ENCODE measurements at regions not wholly inside any gene's neighbourhood (a gene's known extent, or its start where the extent isn't known, plus 50 kb on each side); places are given as distances from the start of the nearest gene placed in this dataset.

GRCh38 chr4:86421461-86421860 is 61.6 kb upstream of the MAPK10 start:
- Histone ChIP-seq H3F3A (ENCODE audit: insufficient read depth, low read length, poor library complexity, severe bottlenecking) (no peaks in the 10 kb centered on the region), H3K9ac (ENCODE audit: low read length) (no peak overlapping the region), H2AFZ (ENCODE audit: low read depth, low read length) (no peak overlapping the region), H3K9me2 (ENCODE audit: insufficient read depth, low read length) (no peaks in the 10 kb centered on the region), H3K79me2 (replicated peaks; ENCODE audit: insufficient read depth, low read length) (no peaks in the 10 kb centered on the region), H3K27me3 (ENCODE audit: insufficient read depth, low read depth, low read length) (no peaks in the 10 kb centered on the region), H3K27ac (ENCODE audit: low read length) (no peak overlapping the region), H4K20me1 (ENCODE audit: insufficient read depth) (no peaks in the 10 kb centered on the region), H3K36me3 (ENCODE audit: insufficient read depth, low read length) (no peaks in the 10 kb centered on the region), H3K4me3 (ENCODE audit: low read length) (no peak overlapping the region), H3K9me3 (ENCODE audit: low read length) (no peaks in the 10 kb centered on the region), H3K4me2 (ENCODE audit: low read length) (no peak overlapping the region)
- TF ChIP-seq EZH2 (IDR thresholded peaks at IDR 0.05; ENCODE audit: borderline replicate concordance, insufficient read depth, low read length, poor library complexity, severe bottlenecking) (no peak), RAD21 (conservative IDR thresholded peaks at IDR 0.05) (no peak), POLR2AphosphoS5 (IDR thresholded peaks at IDR 0.05) (no peak), SMC3 (conservative IDR thresholded peaks at IDR 0.05; ENCODE audit: poor library complexity) (no peak), TAF1 (IDR thresholded peaks at IDR 0.05; ENCODE audit: low read depth) (no peak), CTCF (IDR thresholded peaks at IDR 0.05; ENCODE audit: poor library complexity, severe bottlenecking) (no peak), MXI1 (conservative IDR thresholded peaks at IDR 0.05; ENCODE audit: poor library complexity, severe bottlenecking) (no peak), EP300 (conservative IDR thresholded peaks at IDR 0.05; ENCODE audit: poor library complexity, severe bottlenecking) (no peak)
- TF ChIP-seq, protein P1, sequence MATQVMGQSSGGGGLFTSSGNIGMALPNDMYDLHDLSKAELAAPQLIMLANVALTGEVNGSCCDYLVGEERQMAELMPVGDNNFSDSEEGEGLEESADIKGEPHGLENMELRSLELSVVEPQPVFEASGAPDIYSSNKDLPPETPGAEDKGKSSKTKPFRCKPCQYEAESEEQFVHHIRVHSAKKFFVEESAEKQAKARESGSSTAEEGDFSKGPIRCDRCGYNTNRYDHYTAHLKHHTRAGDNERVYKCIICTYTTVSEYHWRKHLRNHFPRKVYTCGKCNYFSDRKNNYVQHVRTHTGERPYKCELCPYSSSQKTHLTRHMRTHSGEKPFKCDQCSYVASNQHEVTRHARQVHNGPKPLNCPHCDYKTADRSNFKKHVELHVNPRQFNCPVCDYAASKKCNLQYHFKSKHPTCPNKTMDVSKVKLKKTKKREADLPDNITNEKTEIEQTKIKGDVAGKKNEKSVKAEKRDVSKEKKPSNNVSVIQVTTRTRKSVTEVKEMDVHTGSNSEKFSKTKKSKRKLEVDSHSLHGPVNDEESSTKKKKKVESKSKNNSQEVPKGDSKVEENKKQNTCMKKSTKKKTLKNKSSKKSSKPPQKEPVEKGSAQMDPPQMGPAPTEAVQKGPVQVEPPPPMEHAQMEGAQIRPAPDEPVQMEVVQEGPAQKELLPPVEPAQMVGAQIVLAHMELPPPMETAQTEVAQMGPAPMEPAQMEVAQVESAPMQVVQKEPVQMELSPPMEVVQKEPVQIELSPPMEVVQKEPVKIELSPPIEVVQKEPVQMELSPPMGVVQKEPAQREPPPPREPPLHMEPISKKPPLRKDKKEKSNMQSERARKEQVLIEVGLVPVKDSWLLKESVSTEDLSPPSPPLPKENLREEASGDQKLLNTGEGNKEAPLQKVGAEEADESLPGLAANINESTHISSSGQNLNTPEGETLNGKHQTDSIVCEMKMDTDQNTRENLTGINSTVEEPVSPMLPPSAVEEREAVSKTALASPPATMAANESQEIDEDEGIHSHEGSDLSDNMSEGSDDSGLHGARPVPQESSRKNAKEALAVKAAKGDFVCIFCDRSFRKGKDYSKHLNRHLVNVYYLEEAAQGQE (IDR thresholded peaks at IDR 0.05; ENCODE audit: borderline replicate concordance), result no peak

DNA sequence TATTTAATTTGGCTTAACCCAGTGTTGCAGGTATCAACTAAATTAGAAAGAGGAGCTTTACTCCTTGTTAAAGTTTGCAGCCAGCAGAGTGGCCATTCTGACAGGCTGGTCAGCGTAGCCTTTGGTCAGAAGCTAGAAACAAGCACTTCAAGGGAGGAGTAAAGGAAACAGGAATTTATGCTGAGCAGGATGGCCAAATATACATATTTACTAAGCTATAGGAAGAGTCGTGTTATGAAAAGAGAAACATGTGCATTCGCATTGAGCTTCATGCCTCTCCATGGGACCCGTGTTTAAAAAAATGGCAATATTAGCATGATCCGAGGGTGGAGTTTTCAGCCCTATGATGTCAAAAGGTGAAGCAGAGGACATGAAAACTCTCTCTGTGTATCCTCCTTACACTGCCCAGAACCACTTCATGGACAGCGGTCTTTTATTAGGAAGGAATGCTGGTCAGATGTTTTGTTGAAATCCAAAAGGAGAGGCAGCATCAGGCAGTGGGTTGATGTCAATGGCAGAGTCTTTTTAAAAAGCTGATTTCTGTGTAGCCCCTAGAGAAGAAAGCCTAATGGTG is 71.8 kb upstream of the MAPK10 start:
- no peak for TF ChIP-seq POLR2AphosphoS5 (IDR thresholded peaks at IDR 0.05)
- no peak for TF ChIP-seq TAF1 (IDR thresholded peaks at IDR 0.05; ENCODE audit: low read depth)
- TF ChIP-seq CTCF (IDR thresholded peaks at IDR 0.05; ENCODE audit: poor library complexity, severe bottlenecking), result no peak
- TF ChIP-seq, protein P1 (IDR thresholded peaks at IDR 0.05; ENCODE audit: borderline replicate concordance), result no peak
- no peak for TF ChIP-seq SMC3 (conservative IDR thresholded peaks at IDR 0.05; ENCODE audit: poor library complexity)
- TF ChIP-seq MXI1 (conservative IDR thresholded peaks at IDR 0.05; ENCODE audit: poor library complexity, severe bottlenecking), result no peak
- no peak for TF ChIP-seq RAD21 (conservative IDR thresholded peaks at IDR 0.05)
- TF ChIP-seq EZH2 (IDR thresholded peaks at IDR 0.05; ENCODE audit: borderline replicate concordance, insufficient read depth, low read length, poor library complexity, severe bottlenecking), result no peak
- no peak for TF ChIP-seq EP300 (conservative IDR thresholded peaks at IDR 0.05; ENCODE audit: poor library complexity, severe bottlenecking)
- H3K79me2 ChIP-seq (replicated peaks; ENCODE audit: insufficient read depth, low read length), result no peaks in the 10 kb centered on the region
- no peak overlapping the region for H3K4me2 ChIP-seq (ENCODE audit: low read length)
- no peak overlapping the region for H3K9ac ChIP-seq (ENCODE audit: low read length)
- H4K20me1 ChIP-seq (ENCODE audit: insufficient read depth), result no peaks in the 10 kb centered on the region
- H3K4me3 ChIP-seq (ENCODE audit: low read length), result no peak overlapping the region
- H3F3A ChIP-seq (ENCODE audit: insufficient read depth, low read length, poor library complexity, severe bottlenecking), result no peaks in the 10 kb centered on the region
- no peak overlapping the region for H2AFZ ChIP-seq (ENCODE audit: low read depth, low read length)
- no peaks in the 10 kb centered on the region for H3K27me3 ChIP-seq (ENCODE audit: insufficient read depth, low read depth, low read length)
- no peaks in the 10 kb centered on the region for H3K36me3 ChIP-seq (ENCODE audit: insufficient read depth, low read length)
- H3K27ac ChIP-seq (ENCODE audit: low read length), result no peak overlapping the region
- H3K9me2 ChIP-seq (ENCODE audit: insufficient read depth, low read length), result no peaks in the 10 kb centered on the region
- no peaks in the 10 kb centered on the region for H3K9me3 ChIP-seq (ENCODE audit: low read length)

All from neural cell (in vitro differentiated cells).